HFF-Myc (cell line): ENCODE measurements at regions not wholly inside any gene's neighbourhood (a gene's known extent, or its start where the extent isn't known, plus 50 kb on each side); places are given as distances from the start of the nearest gene placed in this dataset.

Experiments
- DNase-seq: peaks from one replicate; pipeline ENCODE4 v3.0.0-alpha.2; 2011; ENCODE audit warnings: low read depth; ENCODE audit errors: extremely low read depth
- H3K4me3 ChIP-seq: replicated peaks from 2 replicates; pipeline ENCODE4 v1.5.1; 2011; ENCODE audit warnings: low read depth, mild to moderate bottlenecking, control low read depth, low read length
- TF ChIP-seq, protein P1 (sequence below): IDR thresholded peaks from 2 replicates; pipeline ENCODE4 v1.5.1; 2012; ENCODE audit warnings: mild to moderate bottlenecking, low read depth, low read length, control low read depth; ENCODE audit errors: missing control alignments

DNA sequence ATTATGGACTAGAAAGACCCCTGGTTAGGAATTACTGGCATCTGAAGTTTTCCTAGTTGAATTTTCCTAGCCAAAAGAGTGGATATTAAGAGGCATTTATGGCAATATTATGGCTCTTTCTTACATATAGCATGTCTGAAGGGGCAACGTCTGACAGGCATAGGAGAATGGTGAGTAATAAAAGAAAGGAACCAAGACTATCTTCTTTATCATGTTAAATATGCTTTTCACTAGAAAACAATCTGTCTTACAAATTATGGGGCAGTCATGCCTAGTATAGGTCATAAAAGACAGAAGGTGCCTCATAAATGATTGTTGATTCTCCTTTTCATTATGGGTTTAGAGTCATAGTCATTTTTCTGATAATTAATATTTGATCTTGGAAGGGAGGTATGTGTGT, 431.1 kb upstream of the HTR2C start:
- DNase-seq = no peak
- H3K4me3 ChIP-seq = no peak overlapping the region
- TF ChIP-seq, protein P1, sequence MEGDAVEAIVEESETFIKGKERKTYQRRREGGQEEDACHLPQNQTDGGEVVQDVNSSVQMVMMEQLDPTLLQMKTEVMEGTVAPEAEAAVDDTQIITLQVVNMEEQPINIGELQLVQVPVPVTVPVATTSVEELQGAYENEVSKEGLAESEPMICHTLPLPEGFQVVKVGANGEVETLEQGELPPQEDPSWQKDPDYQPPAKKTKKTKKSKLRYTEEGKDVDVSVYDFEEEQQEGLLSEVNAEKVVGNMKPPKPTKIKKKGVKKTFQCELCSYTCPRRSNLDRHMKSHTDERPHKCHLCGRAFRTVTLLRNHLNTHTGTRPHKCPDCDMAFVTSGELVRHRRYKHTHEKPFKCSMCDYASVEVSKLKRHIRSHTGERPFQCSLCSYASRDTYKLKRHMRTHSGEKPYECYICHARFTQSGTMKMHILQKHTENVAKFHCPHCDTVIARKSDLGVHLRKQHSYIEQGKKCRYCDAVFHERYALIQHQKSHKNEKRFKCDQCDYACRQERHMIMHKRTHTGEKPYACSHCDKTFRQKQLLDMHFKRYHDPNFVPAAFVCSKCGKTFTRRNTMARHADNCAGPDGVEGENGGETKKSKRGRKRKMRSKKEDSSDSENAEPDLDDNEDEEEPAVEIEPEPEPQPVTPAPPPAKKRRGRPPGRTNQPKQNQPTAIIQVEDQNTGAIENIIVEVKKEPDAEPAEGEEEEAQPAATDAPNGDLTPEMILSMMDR = no peak

DNA sequence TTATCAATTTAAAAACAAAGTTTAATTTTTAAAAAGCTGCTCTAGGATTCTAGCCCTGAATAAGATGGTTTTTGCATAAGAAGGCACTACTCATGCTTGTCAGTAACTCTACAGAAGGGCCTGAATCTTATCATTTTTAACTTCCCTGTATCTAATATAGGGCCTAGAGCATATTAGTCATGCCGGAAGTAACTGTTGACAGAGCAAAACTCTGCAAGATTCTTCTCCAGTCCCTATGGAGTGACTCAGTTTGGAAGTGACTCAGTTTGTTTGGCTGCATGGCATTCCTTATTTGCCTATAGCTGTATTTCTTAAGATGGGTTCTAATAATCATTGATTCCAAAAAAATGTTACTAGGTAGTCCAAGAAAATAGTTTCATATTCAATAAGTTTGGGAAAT, 431.8 kb upstream of the HTR2C start:
- TF ChIP-seq, protein P1 = no peak
- no peak for DNase-seq
- no peak overlapping the region for H3K4me3 ChIP-seq

DNA sequence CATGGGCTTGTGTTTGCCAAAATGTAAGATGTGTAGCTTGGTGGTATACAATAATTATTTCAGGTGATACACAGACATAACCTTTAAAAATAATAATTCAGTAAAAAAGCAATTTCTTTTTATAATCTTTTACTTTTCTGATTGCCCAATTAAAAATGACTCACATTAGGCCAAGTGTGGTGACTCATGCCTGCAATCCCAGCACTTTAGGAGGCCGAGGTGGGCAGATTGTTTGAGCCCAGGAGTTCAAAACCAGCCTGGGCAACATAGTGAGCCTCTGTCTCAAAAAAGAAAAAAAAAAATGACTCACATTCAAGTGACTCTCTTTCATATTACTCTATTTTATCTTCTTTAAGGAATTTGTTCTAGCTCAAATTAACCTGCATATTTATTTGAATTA, 449.4 kb upstream of the HTR2C start:
- no peak for DNase-seq
- TF ChIP-seq, protein P1 = no peak
- H3K4me3 ChIP-seq = no peak overlapping the region

DNA sequence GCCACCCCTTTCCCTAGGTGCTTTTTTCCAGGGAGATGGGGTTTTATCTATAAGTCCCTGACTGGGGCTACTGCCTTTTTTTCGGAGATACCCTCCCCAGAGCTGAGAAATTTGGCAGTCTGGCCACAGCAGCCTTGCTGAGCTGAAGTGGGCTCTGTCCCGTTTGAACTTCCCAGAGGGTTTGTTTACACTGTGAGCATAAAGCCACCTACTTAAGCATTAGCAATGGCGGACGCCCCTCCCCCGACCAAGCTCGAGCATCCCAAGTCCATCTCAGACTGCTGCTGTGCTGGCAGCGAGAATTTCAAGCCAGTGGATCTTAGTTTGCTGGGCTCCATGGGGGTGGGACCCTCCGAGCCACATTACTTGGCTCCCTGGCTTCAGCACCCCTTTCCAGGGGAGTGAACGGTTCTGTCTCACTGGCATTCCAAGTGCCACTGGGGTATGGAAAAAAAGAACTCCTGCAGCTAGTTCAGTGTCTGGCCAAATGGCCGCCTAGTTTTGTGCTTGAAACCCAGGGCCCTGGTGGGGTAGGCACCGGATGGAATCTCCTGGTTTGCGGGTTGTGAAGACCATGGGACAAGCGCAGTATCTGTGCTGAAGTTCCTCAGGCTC, 456.4 kb upstream of the HTR2C start:
- H3K4me3 ChIP-seq = no peak overlapping the region
- DNase-seq = no peak
- TF ChIP-seq, protein P1 = no peak

DNA sequence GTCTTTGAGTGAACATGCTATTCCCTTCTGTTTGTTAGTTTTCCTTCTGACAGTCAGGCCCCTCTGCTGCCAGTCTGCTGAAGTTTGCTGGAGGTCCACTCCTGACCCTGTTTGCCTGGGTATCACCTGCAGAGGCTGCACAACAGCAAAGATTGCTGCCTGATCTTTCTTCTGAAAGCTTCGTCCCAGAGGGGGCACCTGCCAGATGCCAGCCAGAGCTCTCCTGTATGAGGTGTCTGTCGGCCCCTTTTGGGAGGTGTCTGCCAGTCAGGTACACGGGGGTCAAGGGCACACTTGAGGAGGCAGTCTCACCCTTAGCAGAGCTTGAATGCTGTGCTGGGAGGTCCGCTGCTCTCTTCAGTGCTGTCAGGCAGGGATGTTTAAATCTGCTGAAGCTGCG, 456.9 kb upstream of the HTR2C start:
- DNase-seq = no peak
- H3K4me3 ChIP-seq = no peak overlapping the region
- TF ChIP-seq, protein P1 = no peak

DNA sequence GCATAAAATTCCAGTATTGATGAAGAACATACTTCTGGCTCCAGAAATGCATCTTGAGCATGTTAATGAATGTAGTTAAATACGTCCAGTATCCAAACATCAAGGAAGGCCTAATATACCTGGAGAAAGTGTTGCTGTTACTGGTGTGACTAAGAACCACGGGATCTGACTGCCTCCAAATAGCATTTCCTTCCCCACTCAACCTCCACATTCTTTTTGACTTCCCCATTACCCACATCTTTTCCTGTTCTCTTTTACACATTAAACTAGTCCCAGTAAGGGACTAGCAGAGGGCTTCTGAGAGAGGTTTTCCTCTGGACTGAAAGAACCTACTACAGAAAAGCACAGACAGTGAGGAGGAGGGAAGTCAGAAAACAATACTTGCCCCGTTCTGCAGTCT, 482.8 kb upstream of the HTR2C start:
- H3K4me3 ChIP-seq = no peak overlapping the region
- TF ChIP-seq, protein P1 = no peak
- DNase-seq = no peak

DNA sequence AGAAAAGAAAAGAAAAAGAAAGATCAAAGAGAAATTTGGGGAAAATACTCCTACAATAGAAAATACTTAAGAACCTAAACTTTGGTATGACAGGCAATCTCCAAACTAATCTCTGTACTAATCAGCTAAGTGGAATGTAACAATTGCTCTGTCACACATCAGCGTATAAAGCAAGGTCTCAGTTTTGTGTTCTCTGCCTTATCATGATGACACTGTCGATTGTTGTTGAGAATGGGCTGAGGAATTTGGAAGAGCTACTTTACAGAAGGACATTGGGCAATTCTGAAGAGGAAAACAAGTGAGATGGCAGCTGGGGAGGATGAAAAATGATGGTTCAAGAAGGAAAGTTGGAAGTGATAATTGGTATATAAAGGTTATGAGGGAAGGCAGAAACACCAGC, 486.0 kb upstream of the HTR2C start:
- TF ChIP-seq, protein P1 = no peak
- no peak for DNase-seq
- no peak overlapping the region for H3K4me3 ChIP-seq
